ENCODE measurements at regions not wholly inside any gene's neighbourhood (a gene's known extent, or its start where the extent isn't known, plus 50 kb on each side); places are given as distances from the start of the nearest gene placed in this dataset.

DNA sequence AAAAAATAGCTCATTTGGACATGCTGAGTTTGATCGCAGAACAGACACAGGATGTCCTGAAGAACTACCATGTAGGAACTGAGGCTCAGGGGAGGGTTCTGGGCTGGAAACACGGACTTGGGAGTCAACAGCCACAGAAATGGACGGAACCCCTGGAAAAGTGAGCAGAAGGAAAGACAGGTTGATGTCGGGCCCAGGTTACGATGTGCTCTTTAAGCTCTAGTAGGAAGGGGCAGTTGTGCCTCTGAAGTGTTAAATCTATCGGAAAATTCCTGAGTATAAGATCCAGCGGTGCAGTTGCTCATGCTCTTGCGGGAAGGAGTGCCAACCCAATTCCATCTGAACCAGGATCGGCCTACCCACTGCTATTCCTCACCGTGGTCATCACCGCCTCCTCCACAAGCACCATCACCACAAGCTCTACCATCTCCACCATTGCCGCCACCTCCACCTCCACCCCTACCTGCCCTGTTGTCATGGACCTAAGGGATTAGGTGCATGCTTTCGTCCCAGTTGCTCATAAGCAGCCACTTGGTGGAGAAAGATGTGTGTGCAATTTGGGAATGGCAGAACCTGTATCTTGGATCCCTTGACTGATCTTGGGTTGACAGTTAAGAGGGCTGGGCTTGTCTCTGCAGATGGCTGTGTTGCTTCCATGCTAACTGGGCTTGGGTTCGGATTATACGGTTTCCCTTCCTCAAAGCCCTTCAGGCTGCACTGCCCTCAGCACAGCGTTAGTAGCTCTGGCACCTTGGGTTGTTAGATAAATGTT, 108.5 kb downstream of the ASB7 start:
- whole genome bisulfite sequencing = 92% methylated on average over 16 of the region's 16 CpGs
- DNase-seq (ENCODE audit: low spot score) = no peak
- TF ChIP-seq EGR1 (IDR thresholded peaks at IDR 0.05; ENCODE audit: low read depth in 2 of 2) = no peak
- no peak for TF ChIP-seq HNF4A (conservative IDR thresholded peaks at IDR 0.05)
- TF ChIP-seq YY1 (IDR thresholded peaks at IDR 0.05) = no peak
- no peak for TF ChIP-seq RAD21 (IDR thresholded peaks at IDR 0.05)
- no peak for TF ChIP-seq TAF1 (conservative IDR thresholded peaks at IDR 0.05)
- TF ChIP-seq FOXA1 (IDR thresholded peaks at IDR 0.05) = no peak
- TF ChIP-seq, protein P1, sequence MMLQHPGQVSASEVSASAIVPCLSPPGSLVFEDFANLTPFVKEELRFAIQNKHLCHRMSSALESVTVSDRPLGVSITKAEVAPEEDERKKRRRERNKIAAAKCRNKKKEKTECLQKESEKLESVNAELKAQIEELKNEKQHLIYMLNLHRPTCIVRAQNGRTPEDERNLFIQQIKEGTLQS (IDR thresholded peaks at IDR 0.05) = no peak
- TF ChIP-seq, protein P2, sequence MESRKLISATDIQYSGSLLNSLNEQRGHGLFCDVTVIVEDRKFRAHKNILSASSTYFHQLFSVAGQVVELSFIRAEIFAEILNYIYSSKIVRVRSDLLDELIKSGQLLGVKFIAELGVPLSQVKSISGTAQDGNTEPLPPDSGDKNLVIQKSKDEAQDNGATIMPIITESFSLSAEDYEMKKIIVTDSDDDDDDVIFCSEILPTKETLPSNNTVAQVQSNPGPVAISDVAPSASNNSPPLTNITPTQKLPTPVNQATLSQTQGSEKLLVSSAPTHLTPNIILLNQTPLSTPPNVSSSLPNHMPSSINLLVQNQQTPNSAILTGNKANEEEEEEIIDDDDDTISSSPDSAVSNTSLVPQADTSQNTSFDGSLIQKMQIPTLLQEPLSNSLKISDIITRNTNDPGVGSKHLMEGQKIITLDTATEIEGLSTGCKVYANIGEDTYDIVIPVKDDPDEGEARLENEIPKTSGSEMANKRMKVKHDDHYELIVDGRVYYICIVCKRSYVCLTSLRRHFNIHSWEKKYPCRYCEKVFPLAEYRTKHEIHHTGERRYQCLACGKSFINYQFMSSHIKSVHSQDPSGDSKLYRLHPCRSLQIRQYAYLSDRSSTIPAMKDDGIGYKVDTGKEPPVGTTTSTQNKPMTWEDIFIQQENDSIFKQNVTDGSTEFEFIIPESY (IDR thresholded peaks at IDR 0.05) = no peak
- TF ChIP-seq, protein P3, sequence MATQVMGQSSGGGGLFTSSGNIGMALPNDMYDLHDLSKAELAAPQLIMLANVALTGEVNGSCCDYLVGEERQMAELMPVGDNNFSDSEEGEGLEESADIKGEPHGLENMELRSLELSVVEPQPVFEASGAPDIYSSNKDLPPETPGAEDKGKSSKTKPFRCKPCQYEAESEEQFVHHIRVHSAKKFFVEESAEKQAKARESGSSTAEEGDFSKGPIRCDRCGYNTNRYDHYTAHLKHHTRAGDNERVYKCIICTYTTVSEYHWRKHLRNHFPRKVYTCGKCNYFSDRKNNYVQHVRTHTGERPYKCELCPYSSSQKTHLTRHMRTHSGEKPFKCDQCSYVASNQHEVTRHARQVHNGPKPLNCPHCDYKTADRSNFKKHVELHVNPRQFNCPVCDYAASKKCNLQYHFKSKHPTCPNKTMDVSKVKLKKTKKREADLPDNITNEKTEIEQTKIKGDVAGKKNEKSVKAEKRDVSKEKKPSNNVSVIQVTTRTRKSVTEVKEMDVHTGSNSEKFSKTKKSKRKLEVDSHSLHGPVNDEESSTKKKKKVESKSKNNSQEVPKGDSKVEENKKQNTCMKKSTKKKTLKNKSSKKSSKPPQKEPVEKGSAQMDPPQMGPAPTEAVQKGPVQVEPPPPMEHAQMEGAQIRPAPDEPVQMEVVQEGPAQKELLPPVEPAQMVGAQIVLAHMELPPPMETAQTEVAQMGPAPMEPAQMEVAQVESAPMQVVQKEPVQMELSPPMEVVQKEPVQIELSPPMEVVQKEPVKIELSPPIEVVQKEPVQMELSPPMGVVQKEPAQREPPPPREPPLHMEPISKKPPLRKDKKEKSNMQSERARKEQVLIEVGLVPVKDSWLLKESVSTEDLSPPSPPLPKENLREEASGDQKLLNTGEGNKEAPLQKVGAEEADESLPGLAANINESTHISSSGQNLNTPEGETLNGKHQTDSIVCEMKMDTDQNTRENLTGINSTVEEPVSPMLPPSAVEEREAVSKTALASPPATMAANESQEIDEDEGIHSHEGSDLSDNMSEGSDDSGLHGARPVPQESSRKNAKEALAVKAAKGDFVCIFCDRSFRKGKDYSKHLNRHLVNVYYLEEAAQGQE (IDR thresholded peaks at IDR 0.05) = no peak
- TF ChIP-seq JUND (IDR thresholded peaks at IDR 0.05) = no peak
- TF ChIP-seq RXRA (IDR thresholded peaks at IDR 0.05) = no peak
- no peak for TF ChIP-seq HNF4G (IDR thresholded peaks at IDR 0.05)
- no peak for TF ChIP-seq SP1 (IDR thresholded peaks at IDR 0.05)
- TF ChIP-seq NR2F2 (IDR thresholded peaks at IDR 0.05) = no peak
- TF ChIP-seq, protein P4, sequence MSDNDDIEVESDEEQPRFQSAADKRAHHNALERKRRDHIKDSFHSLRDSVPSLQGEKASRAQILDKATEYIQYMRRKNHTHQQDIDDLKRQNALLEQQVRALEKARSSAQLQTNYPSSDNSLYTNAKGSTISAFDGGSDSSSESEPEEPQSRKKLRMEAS (IDR thresholded peaks at IDR 0.05) = no peak
- no peak for TF ChIP-seq FOXA2 (IDR thresholded peaks at IDR 0.05)
- TF ChIP-seq, protein P5, sequence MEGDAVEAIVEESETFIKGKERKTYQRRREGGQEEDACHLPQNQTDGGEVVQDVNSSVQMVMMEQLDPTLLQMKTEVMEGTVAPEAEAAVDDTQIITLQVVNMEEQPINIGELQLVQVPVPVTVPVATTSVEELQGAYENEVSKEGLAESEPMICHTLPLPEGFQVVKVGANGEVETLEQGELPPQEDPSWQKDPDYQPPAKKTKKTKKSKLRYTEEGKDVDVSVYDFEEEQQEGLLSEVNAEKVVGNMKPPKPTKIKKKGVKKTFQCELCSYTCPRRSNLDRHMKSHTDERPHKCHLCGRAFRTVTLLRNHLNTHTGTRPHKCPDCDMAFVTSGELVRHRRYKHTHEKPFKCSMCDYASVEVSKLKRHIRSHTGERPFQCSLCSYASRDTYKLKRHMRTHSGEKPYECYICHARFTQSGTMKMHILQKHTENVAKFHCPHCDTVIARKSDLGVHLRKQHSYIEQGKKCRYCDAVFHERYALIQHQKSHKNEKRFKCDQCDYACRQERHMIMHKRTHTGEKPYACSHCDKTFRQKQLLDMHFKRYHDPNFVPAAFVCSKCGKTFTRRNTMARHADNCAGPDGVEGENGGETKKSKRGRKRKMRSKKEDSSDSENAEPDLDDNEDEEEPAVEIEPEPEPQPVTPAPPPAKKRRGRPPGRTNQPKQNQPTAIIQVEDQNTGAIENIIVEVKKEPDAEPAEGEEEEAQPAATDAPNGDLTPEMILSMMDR (IDR thresholded peaks at IDR 0.05; ENCODE audit: low read depth, low read length, missing input control) = no peak
- TF ChIP-seq GABPA (IDR thresholded peaks at IDR 0.05 in 1 of 2, conservative IDR thresholded peaks at IDR 0.05 in 1 of 2) = no peak
- H3K9ac ChIP-seq (ENCODE audit: low read depth in 1 of 2, low read length in 2 of 2) = no peak overlapping the region
- no peaks in the 10 kb centered on the region for H3K36me3 ChIP-seq (ENCODE audit: control insufficient read depth in 4 of 4, insufficient read depth in 3 of 4, low read depth in 1 of 4, low read length in 3 of 4)
- H3K4me1 ChIP-seq (ENCODE audit: control insufficient read depth in 4 of 4, insufficient read depth in 4 of 4, low read length in 3 of 4) = peaks cover under 1 to 13% (median 7%) of the 10 kb centered on the region in 4 donors
- no peak overlapping the region for H3K4me3 ChIP-seq (ENCODE audit: low read depth in 1 of 3, low read length in 3 of 3)
- H3K9me3 ChIP-seq (ENCODE audit: control insufficient read depth in 4 of 4, low read length in 3 of 4) = peaks cover 0 to 2% (median 0%) of the 10 kb centered on the region in 4 donors
- peaks cover 0 to 16% (median 6%) of the 10 kb centered on the region in 4 donors for H3K27me3 ChIP-seq (ENCODE audit: control insufficient read depth in 4 of 4, insufficient read depth in 4 of 4, low read length in 3 of 4)
- H3K27ac ChIP-seq (ENCODE audit: low read depth in 1 of 2, low read length in 2 of 2) = no peak overlapping the region

Data from liver (tissue), 8 donors.